HepG2 (cell line): ENCODE measurements at regions not wholly inside any gene's neighbourhood (a gene's known extent, or its start where the extent isn't known, plus 50 kb on each side); places are given as distances from the start of the nearest gene placed in this dataset.

ENCODE experiments used
- ATAC-seq: fragments of 200-7000 bp; cut with Tn5 transposase; 3 replicates; pipeline ENCODE4 v1.9.1; 2020; ENCODE audit warnings: mild to moderate bottlenecking, moderate library complexity
- BruUV-seq: library from RNA; stranded (reverse); fragments of 400-500 nt; replicated peaks from 2 replicates; lab custom pipeline; 2021; lab: Mats Ljungman, UMichigan
- CTCF ChIA-PET: fragments of 300-600 bp; formaldehyde crosslinking; extraction: SDS; loops from one replicate; lab custom pipeline; 2021; ENCODE audit warnings: low total read pairs, inconsistent platforms, low intra/inter-chr PET ratio; lab: Yijun Ruan, JAX
- POLR2A ChIA-PET: fragments of 350-600 bp; sonication (Branson Sonifier 250); formaldehyde crosslinking; loops from one replicate; lab custom pipeline; 2020; ENCODE audit warnings: antibody characterized with exemption, inconsistent platforms; lab: Yijun Ruan, JAX
- DNase-seq: peaks from one replicate; pipeline ENCODE4 v3.0.0-alpha.2; 2015; ENCODE audit warnings: low spot score
- FAIRE-seq: peaks from 3 replicates; lab custom pipeline; 2011; peaks lifted over from hg19 to GRCh38; lab: Jason Lieb, UNC
- H2AFZ ChIP-seq: one replicate; pipeline ENCODE4 v1.6.1; 2011; ENCODE audit warnings: low read length, inconsistent platforms
- H3K27ac ChIP-seq: fragments of 300-600 bp; 3 replicates; pipeline ENCODE4 v1.8.0; 2011; ENCODE audit warnings: mixed run types, mild to moderate bottlenecking, mixed read lengths, low read length, inconsistent platforms; ENCODE audit not compliant: insufficient read depth; ENCODE audit errors: extremely low read length
- H3K27me3 ChIP-seq, 2 experiments: fragments of 200-600 bp in 1 of 2; 2 replicates in 1 of 2; 3 replicates in 1 of 2; pipeline versions ENCODE4 v1.6.0 to v1.8.0; 2011; ENCODE audit warnings: low read length in 2 of 2, mild to moderate bottlenecking in 2 of 2, moderate library complexity in 2 of 2, inconsistent platforms in 1 of 2; ENCODE audit not compliant: insufficient read depth in 2 of 2, control insufficient read depth in 1 of 2
- H3K36me3 ChIP-seq, 2 experiments: fragments of 200-600 bp in 1 of 2; replicated peaks in 1 of 2; 2 replicates in 1 of 2; 3 replicates in 1 of 2; pipeline versions ENCODE4 v1.5.1 to v1.8.0; 2011; ENCODE audit warnings: low read length in 2 of 2, inconsistent platforms in 1 of 2; ENCODE audit not compliant: insufficient read depth in 2 of 2, control insufficient read depth in 1 of 2
- H3K4me1 ChIP-seq: 2 replicates; pipeline ENCODE4 v1.5.1; 2012; ENCODE audit warnings: low read length, inconsistent platforms; ENCODE audit not compliant: insufficient read depth
- H3K4me2 ChIP-seq: 2 replicates; pipeline ENCODE4 v1.6.0; 2011; ENCODE audit warnings: low read depth, low read length, inconsistent platforms
- H3K4me3 ChIP-seq, 3 experiments: fragments of 200-600 bp in 1 of 3; sonication (generic), shearing (Covaris generic) in 1 of 3; replicated peaks in 1 of 3; 2 replicates each; pipeline ENCODE4 v1.5.1; 2011 to 2016; ENCODE audit warnings: low read length in 3 of 3, inconsistent platforms in 2 of 3, low read depth in 2 of 3, mild to moderate bottlenecking in 2 of 3, control low read depth in 1 of 3, mixed read lengths in 1 of 3; ENCODE audit not compliant: insufficient read depth in 1 of 3
- H3K79me2 ChIP-seq: one replicate; pipeline ENCODE4 v1.6.1; 2011; ENCODE audit warnings: low read length, inconsistent platforms; ENCODE audit not compliant: insufficient read depth
- H3K9ac ChIP-seq: 2 replicates; pipeline ENCODE4 v1.6.0; 2011; ENCODE audit warnings: mild to moderate bottlenecking, low read depth, low read length, inconsistent platforms; ENCODE audit not compliant: insufficient read depth
- H3K9me3 ChIP-seq: 2 replicates; pipeline ENCODE4 v1.5.1; 2012; ENCODE audit warnings: mild to moderate bottlenecking, low read length
- H4K20me1 ChIP-seq: 2 replicates; pipeline ENCODE4 v1.6.0; 2011; ENCODE audit warnings: inconsistent platforms, mild to moderate bottlenecking, low read length, moderate library complexity; ENCODE audit not compliant: insufficient read depth
- AGO2 ChIP-seq: fragments of 200-400 bp; formaldehyde crosslinking; optimal IDR thresholded peaks from 2 replicates; pipeline ENCODE3; 2017; ENCODE audit warnings: mild to moderate bottlenecking, low read depth, low read length, moderate library complexity
- CHCHD3 ChIP-seq: sonication (generic); formaldehyde crosslinking; IDR thresholded peaks from 2 replicates; pipeline ENCODE4 v1.8.0; 2022; ENCODE audit warnings: mild to moderate bottlenecking, missing genetic modification reagents, moderate library complexity
- FOXJ3 ChIP-seq: sonication (generic); formaldehyde crosslinking; IDR thresholded peaks from 2 replicates; pipeline ENCODE4 v1.4.0; 2020; ENCODE audit warnings: missing genetic modification reagents, mild to moderate bottlenecking, borderline replicate concordance
- HOXA3 ChIP-seq: sonication (generic); formaldehyde crosslinking; IDR thresholded peaks from 2 replicates; pipeline ENCODE4 v1.5.0; 2020; ENCODE audit warnings: missing genetic modification reagents
- KDM5B ChIP-seq: sonication (generic); formaldehyde crosslinking; IDR thresholded peaks from 2 replicates; pipeline ENCODE4 v1.4.0; 2020; ENCODE audit warnings: missing genetic modification reagents, mild to moderate bottlenecking, borderline replicate concordance
- NR1H2 ChIP-seq: sonication (generic); formaldehyde crosslinking; IDR thresholded peaks from 2 replicates; pipeline ENCODE4 v1.8.1; 2022; ENCODE audit warnings: low read depth, missing genetic modification reagents, borderline replicate concordance
- SNRNP70 ChIP-seq: fragments of 200-400 bp; formaldehyde crosslinking; IDR thresholded peaks from 2 replicates; pipeline ENCODE4 v1.6.1; 2017; ENCODE audit warnings: mild to moderate bottlenecking, low read depth, low read length, moderate library complexity
- ZBED4 ChIP-seq: sonication (generic); formaldehyde crosslinking; IDR thresholded peaks from 2 replicates; pipeline ENCODE4 v1.4.0; 2020; ENCODE audit warnings: missing genetic modification reagents, borderline replicate concordance
- ZBTB25 ChIP-seq: IDR thresholded peaks from 2 replicates; pipeline ENCODE4 v1.6.1; 2018; ENCODE audit warnings: missing genetic modification reagents
- ZBTB7B ChIP-seq: sonication (generic); formaldehyde crosslinking; IDR thresholded peaks from 2 replicates; pipeline ENCODE4 v1.4.0; 2020; ENCODE audit warnings: missing genetic modification reagents
- ZNF343 ChIP-seq: sonication (generic); formaldehyde crosslinking; IDR thresholded peaks from 2 replicates; pipeline ENCODE4 v1.4.0; 2020; ENCODE audit warnings: mild to moderate bottlenecking, missing genetic modification reagents
- ZNF552 ChIP-seq: sonication (generic); formaldehyde crosslinking; IDR thresholded peaks from 2 replicates; pipeline ENCODE4 v1.9.0; 2022; ENCODE audit warnings: missing genetic modification reagents, mild to moderate bottlenecking, borderline replicate concordance
- ZNF580 ChIP-seq: IDR thresholded peaks from 2 replicates; pipeline ENCODE4 v1.6.1; 2016; ENCODE audit warnings: low read depth, borderline replicate concordance
- ZNF737 ChIP-seq: sonication (generic); formaldehyde crosslinking; IDR thresholded peaks from 2 replicates; pipeline ENCODE4 v1.5.0; 2020; ENCODE audit warnings: missing genetic modification reagents, mild to moderate bottlenecking, borderline replicate concordance
- ZUFSP ChIP-seq: sonication (generic); formaldehyde crosslinking; IDR thresholded peaks from 2 replicates; pipeline ENCODE4 v1.9.0; 2021; ENCODE audit warnings: missing genetic modification reagents, mild to moderate bottlenecking, borderline replicate concordance
- WGBS: methylation state at CpG from one replicate; pipeline ENCODE4 v1.1.6; 2017; ENCODE audit warnings: low lambda C conversion rate; 5-methylcytosine and 5-hydroxymethylcytosine counted together
- in situ Hi-C: cut with HindIII; loops from 2 replicates; pipeline ENCODE4 v1.10.0; 2017; ENCODE audit warnings: low pct_unique_long_range_greater_than_20kb; ENCODE audit not compliant: extremely low pct_ligation_motif_present
- intact Hi-C: fragments of 100-400 bp; cut with micrococcal nuclease; formaldehyde crosslinking; loops from one replicate; pipeline ENCODE4 v1.10.0; 2022; ENCODE audit not compliant: unreplicated experiment

- 98% methylated on average over 2 of the region's 2 CpGs for WGBS
- intact Hi-C loops = no loop called here
- in situ Hi-C loops = no loop called here
- no peak for FAIRE-seq
- Histone ChIP-seq H3K27me3 (no peaks in the 10 kb centered on the region), H4K20me1 (no peaks in the 10 kb centered on the region), H2AFZ (no peak overlapping the region), H3K4me2 (no peak overlapping the region), H3K79me2 (no peaks in the 10 kb centered on the region), H3K4me3 (no peak overlapping the region), H3K9ac (no peak overlapping the region), H3K27ac (no peak overlapping the region), H3K36me3 (no peaks in the 10 kb centered on the region), H3K4me1 (no peaks in the 10 kb centered on the region), H3K9me3 (no peaks in the 10 kb centered on the region)
- ChIA-PET CTCF (no interaction called here), POLR2A (no interaction called here)
- no TSS peak for BruUV-seq
- DNase-seq = no peak
- no peak for ATAC-seq
- TF ChIP-seq CHCHD3 = no peak
- no peak for TF ChIP-seq ZNF580 (CRISPR knock-in tag)
- TF ChIP-seq NR1H2 (CRISPR knock-in tag) = no peak
- TF ChIP-seq ZNF343 = no peak
- no peak for TF ChIP-seq HOXA3 (CRISPR knock-in tag)
- TF ChIP-seq ZBED4 (CRISPR knock-in tag) = no peak
- no peak for TF ChIP-seq SNRNP70
- no peak for TF ChIP-seq AGO2
- TF ChIP-seq ZUFSP (CRISPR knock-in tag) = no peak
- TF ChIP-seq ZNF552 = no peak
- TF ChIP-seq ZBTB25 (CRISPR knock-in tag) = no peak
- TF ChIP-seq KDM5B (CRISPR knock-in tag) = no peak
- TF ChIP-seq FOXJ3 = no peak
- TF ChIP-seq ZBTB7B (CRISPR knock-in tag) = no peak
- no peak for TF ChIP-seq ZNF737
Measured at GRCh38 chr1:222955964-222956363, 141.1 kb downstream of the DISP1 start.
